HFFc6 (cell line): ENCODE measurements at regions not wholly inside any gene's neighbourhood (a gene's known extent, or its start where the extent isn't known, plus 50 kb on each side); places are given as distances from the start of the nearest gene placed in this dataset.

Source experiments
- DNase-seq: peaks from one replicate; pipeline ENCODE4 v3.0.0-alpha.2; 2018
- H3K27ac Mint-ChIP-seq: 2 replicates; pipeline ENCODE4 v1.8.0; 2020; ENCODE audit warnings: mild to moderate bottlenecking, mixed read lengths
- H3K27me3 Mint-ChIP-seq: 2 replicates; pipeline ENCODE4 v1.8.0; 2021; ENCODE audit warnings: mild to moderate bottlenecking, moderate library complexity, mixed read lengths; ENCODE audit not compliant: insufficient read depth
- H3K36me3 Mint-ChIP-seq: 2 replicates; pipeline ENCODE4 v1.8.0; 2021; ENCODE audit warnings: low read depth, mixed read lengths
- H3K4me1 Mint-ChIP-seq: 2 replicates; pipeline ENCODE4 v1.8.0; 2020; ENCODE audit warnings: low read depth, mixed read lengths
- H3K4me3 Mint-ChIP-seq: 2 replicates; pipeline ENCODE4 v1.8.0; 2020; ENCODE audit warnings: mild to moderate bottlenecking, moderate library complexity, mixed read lengths
- H3K9me3 Mint-ChIP-seq: 2 replicates; pipeline ENCODE4 v1.8.0; 2020; ENCODE audit warnings: mild to moderate bottlenecking, mixed read lengths
- TF ChIP-seq, protein P1 (sequence below): fragments of 200-600 bp; sonication (generic); IDR thresholded peaks from 2 replicates; pipeline ENCODE4 v1.5.0; 2021; ENCODE audit warnings: antibody characterized with exemption, mild to moderate bottlenecking

DNA sequence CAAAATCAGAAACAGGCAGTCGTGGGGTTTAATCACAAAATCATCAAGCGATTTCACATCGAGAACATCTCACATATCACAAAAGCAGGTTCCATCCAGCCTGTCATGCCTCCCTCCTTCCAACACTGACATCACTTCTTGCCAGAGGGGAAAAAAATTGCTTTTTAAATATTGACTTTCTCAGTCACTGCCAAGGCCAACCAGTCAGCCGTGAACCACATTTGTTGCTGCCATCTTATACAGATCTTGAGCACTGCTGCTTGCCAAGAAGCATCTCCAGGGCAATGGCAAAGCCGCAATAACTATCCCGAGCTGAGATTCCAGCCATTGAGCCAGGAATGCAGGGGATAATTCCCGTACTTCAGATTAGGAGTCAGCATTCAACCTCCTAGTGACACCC, 174.6 kb downstream of the ANXA2 start:
- no peak for DNase-seq
- H3K9me3 Mint-ChIP-seq: no peaks in the 10 kb centered on the region
- H3K4me1 Mint-ChIP-seq: no peaks in the 10 kb centered on the region
- peaks cover 12% of the 10 kb centered on the region for H3K27me3 Mint-ChIP-seq
- no peak overlapping the region for H3K27ac Mint-ChIP-seq
- no peaks in the 10 kb centered on the region for H3K36me3 Mint-ChIP-seq
- TF ChIP-seq, protein P1, sequence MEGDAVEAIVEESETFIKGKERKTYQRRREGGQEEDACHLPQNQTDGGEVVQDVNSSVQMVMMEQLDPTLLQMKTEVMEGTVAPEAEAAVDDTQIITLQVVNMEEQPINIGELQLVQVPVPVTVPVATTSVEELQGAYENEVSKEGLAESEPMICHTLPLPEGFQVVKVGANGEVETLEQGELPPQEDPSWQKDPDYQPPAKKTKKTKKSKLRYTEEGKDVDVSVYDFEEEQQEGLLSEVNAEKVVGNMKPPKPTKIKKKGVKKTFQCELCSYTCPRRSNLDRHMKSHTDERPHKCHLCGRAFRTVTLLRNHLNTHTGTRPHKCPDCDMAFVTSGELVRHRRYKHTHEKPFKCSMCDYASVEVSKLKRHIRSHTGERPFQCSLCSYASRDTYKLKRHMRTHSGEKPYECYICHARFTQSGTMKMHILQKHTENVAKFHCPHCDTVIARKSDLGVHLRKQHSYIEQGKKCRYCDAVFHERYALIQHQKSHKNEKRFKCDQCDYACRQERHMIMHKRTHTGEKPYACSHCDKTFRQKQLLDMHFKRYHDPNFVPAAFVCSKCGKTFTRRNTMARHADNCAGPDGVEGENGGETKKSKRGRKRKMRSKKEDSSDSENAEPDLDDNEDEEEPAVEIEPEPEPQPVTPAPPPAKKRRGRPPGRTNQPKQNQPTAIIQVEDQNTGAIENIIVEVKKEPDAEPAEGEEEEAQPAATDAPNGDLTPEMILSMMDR: no peak
- H3K4me3 Mint-ChIP-seq: no peak overlapping the region

DNA sequence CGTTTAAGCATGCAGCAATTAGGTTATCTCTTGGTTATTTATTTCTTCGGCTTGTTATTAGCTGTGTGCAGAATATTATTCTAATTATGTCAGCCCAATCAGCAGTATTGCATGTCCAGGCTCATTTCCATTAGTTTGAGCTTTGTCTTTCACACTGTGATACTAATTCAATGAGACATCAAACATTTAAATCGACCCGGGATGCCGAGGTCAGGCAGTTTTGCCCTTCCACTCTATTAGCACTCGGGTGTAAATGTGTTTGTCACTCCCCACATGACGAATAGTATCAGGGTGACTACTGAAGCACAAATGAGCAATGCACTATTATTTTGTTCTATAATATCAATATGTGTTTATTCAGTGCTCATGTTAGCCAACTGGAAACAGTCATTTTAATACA, 170.9 kb downstream of the ANXA2 start:
- Mint-ChIP-seq H3K36me3 (no peaks in the 10 kb centered on the region), H3K9me3 (no peaks in the 10 kb centered on the region), H3K4me3 (no peak overlapping the region), H3K27me3 (peaks cover 21% of the 10 kb centered on the region), H3K4me1 (no peaks in the 10 kb centered on the region), H3K27ac (no peak overlapping the region)
- no peak for DNase-seq
- TF ChIP-seq, protein P1: no peak

DNA sequence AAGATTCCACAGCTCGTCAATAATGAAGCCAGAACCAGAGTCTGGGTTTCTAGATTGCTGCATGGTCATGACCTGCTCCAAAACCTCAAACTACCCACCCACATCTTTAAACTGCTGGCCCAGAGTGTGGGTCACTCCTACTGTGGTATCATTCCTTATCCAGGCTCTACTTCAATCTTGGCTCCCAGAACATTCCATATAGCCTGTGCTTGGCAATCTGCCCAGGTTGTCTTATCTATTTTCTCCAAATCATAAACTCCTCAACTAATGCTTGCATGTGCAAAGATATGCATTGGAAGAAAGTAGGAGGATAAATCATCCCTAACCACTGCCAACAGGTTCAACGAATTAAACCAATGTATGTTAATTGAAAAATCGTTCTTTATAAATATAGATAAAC, 169.7 kb downstream of the ANXA2 start:
- no peak for DNase-seq
- H3K27me3 Mint-ChIP-seq: peaks cover 20% of the 10 kb centered on the region

DNA sequence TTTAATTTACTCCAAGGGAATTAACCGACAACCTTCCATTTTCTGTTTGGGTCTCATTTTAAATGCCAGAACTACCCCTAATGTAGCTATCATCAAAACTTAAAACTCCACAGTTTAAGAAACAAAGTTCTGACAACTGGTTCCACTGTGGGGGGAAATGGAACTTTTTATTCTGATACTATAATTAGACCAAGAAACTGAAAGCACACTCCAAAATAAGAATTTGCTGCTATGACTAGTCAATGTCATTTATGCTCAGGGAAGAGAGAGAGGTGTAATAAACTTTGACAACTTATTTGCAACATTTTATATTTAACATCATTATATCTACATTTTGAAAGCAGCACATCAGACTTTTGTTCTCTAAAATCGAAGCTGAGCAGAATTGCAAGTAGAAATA, 169.2 kb downstream of the ANXA2 start:
- no peaks in the 10 kb centered on the region for H3K9me3 Mint-ChIP-seq
- DNase-seq: no peak
- H3K36me3 Mint-ChIP-seq: no peaks in the 10 kb centered on the region
- H3K27ac Mint-ChIP-seq: no peak overlapping the region
- no peaks in the 10 kb centered on the region for H3K4me1 Mint-ChIP-seq
- TF ChIP-seq, protein P1: no peak
- peaks cover 16% of the 10 kb centered on the region for H3K27me3 Mint-ChIP-seq
- no peak overlapping the region for H3K4me3 Mint-ChIP-seq

More for the DNA sequence above, 169.7 kb downstream of the ANXA2 start:
- Mint-ChIP-seq H3K4me3 (no peak overlapping the region), H3K27ac (no peak overlapping the region), H3K9me3 (no peaks in the 10 kb centered on the region), H3K36me3 (no peaks in the 10 kb centered on the region), H3K4me1 (no peaks in the 10 kb centered on the region)
- TF ChIP-seq, protein P1: no peak

DNA sequence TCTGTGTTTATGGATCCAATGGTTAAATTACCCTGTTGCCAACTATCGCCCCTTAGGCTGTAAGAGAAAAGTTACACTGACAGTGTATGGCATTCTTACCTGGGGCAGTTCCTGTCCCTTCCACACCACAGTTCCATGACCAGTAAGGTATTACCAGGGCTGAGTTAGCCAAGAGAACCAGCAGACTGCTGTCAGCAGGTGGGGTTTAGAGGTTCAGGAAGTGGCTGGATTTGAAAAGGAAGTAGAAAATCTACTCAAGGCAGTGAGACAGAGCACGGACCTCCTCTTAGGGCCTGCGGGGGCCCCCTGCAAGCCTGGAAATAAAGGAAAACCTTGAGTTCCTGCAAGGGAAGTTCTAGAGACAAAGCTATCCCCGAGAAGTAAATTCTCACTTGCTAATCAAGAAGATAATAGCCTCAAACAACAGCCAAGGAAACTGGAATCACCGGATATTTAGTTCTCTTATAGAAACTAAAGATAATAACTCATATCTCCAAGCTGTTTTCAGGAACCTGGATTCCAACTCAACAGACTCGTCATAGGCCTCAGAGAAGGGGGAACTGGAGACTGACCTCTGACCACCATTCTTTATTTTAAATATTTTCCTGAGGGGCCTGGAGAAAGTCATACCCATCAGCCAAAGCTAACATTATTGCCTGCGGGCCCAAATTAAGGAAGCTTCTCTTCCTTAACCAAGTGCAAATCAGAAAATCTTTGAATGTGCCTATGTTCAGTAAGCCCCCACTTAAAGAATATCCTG, 161.7 kb downstream of the ANXA2 start:
- Mint-ChIP-seq H3K27me3 (peaks cover 18% of the 10 kb centered on the region), H3K36me3 (no peaks in the 10 kb centered on the region), H3K27ac (no peak overlapping the region), H3K9me3 (no peaks in the 10 kb centered on the region), H3K4me3 (no peak overlapping the region), H3K4me1 (no peaks in the 10 kb centered on the region)
- TF ChIP-seq, protein P1: no peak
- no peak for DNase-seq
